HG03064 (cell line): ENCODE measurements at regions not wholly inside any gene's neighbourhood (a gene's known extent, or its start where the extent isn't known, plus 50 kb on each side); places are given as distances from the start of the nearest gene placed in this dataset.

Experiments
- ATAC-seq: cut with Tn5 transposase; IDR thresholded peaks from one replicate; pipeline ENCODE4 v1.9.1; 2021; ENCODE audit warnings: low read depth; ENCODE audit not compliant: unreplicated experiment

DNA sequence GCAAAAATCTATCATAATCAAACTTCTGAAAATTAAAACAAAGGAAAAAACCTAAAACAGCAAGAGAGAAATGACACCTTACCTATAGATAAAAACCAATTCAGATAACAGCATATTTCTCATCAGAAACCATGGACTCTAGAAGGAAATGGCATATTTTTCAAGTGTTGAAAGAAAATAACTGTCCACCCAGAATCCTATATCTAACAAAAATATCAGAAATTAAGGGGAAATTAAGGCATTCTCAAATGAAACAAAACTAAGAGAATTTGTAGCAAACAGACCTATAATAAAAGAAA lies 257.2 kb downstream of the ANAPC1 start:
- no peak for ATAC-seq

DNA sequence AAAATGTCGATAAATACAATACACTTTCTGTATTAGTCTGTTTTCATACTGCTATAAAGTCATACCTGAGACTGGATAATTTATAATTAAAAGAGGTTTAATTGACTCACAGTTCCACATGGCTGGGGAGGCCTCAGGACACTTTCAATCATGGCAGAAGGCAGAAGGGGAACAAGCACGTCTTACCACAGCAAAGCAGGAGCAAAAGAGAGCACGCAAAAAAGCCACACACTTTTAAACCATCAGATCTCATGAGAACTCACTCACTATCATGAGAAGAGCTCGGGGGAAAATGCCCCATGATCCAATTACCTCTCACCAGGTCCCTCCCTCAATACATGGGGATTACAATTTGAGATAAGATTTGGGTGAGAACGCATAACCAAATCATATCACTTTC lies 256.7 kb downstream of the ANAPC1 start:
- ATAC-seq, result no peak

DNA sequence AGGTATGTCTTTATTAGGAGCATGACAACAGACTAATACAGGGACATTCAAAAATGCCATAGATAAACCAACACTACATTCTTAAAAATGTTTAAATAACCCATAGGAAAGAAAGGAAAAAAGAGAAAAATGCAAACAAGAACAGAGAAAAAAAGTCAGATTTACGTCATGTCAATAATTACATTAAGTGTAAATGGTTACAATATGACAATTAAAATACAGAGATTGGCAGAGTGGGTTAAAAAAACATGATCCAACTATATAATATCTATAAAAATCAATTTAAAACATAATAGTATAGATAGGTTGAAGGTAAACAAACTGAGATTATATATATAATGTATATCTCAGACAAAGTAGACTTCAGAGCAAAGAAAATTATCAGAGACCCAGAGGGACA lies 255.8 kb downstream of the ANAPC1 start:
- ATAC-seq, result no peak

DNA sequence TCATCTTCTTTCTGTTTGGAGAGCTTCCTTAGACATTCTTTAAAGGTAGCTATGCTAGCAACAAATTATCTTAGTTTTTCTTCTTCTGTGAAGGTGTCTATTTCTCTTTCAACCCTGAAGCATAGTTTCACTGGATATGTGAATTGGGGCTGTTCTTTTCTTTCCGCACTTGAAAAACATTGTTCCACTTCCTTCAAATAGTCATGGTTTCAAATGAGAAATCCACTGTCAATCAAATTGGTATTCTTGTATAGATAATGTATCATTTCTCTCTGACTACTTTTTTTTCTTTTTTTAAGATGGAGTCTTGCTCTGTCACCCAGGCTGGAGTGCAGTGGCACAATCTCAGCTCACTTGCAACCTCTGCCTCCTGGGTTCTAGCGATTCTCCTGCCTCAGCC lies 254.0 kb downstream of the ANAPC1 start:
- no peak for ATAC-seq

DNA sequence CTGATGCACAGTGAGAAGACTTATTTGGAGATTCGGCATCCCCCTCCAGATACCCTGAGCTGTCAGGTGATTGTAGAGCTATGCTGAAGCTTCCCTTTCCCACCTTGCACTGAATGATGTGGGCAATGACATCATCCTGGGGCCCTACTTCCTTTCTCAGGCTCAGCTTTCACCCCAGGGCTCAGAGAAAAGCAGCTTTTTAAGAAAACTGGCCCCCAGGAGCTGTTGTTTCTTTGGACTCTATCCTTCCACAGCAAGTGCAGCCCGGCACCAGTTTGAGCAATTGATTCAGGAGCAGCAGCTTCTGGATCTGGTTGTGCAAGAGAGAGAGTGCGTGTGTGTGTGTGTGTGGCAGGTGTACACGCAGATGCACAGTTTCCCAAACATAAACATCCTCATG lies 251.3 kb downstream of the ANAPC1 start:
- ATAC-seq, result no peak

DNA sequence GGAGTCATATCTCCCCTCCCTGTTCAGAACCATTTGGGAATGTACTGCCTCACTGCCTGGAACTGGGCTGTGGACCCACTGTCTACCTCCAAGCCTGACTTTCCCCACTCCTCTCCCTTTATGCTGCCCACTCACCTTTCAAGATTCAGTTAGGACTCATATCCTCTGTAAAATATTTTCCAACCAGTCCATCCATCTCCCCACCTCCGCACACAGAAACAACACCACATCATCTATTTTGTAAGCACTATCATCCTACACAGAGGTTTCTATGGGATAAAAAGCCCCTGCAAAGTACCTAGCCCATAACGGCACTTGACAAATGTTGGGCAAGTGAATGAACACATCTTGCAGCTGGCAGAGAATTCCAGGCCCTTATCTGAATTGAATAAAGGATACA lies 250.8 kb downstream of the ANAPC1 start:
- ATAC-seq, result no peak

DNA sequence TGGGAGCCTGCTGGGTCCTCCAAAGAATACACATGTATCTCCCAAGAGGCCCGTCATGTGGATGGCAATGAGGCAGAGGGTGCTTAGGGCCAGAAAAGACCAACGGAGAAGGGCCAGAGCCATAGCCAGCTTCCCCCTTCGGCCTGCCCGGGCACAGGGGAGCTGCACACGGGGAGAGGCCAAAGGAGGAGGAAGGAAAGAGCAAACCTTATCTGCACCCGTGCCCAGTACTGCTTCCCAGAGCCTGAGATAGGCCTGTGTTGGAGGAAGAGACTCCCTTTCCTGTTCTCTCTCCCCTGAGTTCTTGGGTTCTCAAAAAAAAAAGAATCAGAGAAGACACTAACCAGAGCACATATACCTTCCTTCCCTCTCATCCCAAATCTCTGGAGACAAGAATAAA lies 250.3 kb downstream of the ANAPC1 start:
- no peak for ATAC-seq

DNA sequence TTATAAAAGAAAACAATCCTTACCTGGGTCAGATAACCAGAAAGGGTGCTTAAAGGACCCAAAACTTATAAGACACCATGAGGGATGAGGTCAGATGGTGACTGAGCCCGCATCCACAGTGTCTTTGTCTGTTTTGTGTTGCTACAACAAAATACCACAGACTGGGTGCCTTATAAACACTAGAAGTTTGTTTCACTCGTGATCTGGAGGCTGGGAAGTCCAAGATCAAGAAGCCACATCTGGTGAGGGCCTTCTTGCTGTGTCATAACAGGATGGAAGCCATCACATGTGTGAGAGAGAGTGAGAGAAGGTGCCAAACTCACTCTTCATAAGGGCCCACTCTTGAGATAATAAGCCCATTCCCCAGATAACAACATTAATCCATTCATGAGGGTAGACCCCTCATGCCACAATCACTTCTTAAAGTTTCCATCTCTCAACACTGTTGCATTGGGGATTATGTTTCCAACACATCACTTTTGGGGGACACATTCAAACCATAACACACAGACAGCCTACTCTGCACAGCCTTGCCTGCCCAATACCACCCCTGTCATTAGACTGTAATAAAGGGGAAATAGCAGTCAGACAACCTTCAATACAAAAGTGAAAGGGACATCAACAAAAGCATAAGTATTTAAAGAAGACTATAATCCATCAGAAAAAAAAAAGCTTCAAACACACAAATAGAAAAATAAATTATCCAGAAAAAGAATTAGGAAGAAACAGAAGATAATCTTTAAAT lies 249.8 kb downstream of the ANAPC1 start:
- ATAC-seq, result no peak

DNA sequence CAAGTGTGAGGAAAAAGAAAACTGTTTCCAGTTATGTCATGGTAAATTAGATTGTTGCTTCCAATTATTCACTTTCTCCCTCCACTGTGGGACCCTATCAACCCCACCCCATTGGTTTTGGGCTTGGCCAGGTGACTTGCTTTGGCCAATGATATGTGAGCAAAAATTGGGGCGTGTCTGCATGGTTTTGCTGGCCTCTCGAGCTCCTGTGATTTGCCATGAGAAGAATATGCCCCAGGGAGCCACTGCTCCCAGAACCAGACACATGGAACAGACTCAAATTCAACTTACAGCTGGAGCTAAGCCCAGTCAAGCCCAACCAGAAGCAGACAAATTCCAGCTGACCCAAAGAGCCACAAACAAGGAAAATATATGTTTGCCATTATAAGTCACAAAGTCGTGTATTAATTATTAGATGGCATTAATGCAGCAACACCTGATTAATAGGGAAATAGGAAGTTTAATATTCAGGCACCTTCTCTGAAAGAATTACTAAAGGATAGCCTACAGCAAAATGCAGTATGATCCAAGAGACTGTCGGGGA lies 248.9 kb downstream of the ANAPC1 start:
- no peak for ATAC-seq

DNA sequence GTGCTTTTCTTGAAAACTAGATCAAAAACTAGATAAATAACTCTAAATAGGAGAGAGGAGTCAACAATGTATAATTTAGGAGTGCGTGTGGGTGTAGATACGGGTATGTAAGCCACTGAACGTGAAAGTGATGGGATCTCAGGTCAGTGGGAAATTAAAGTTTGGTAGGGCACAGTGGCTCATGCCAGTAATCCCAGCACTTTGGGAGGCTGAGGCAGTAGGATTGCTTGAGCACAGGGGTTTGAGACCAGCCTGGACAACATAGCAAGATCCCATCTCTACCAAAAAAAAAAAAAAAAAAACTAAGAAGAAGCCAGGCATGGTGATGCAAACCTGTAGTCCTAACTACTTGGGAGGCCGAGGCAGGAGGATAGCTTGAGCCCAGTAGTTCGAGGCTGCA lies 247.1 kb downstream of the ANAPC1 start:
- ATAC-seq, result no peak

DNA sequence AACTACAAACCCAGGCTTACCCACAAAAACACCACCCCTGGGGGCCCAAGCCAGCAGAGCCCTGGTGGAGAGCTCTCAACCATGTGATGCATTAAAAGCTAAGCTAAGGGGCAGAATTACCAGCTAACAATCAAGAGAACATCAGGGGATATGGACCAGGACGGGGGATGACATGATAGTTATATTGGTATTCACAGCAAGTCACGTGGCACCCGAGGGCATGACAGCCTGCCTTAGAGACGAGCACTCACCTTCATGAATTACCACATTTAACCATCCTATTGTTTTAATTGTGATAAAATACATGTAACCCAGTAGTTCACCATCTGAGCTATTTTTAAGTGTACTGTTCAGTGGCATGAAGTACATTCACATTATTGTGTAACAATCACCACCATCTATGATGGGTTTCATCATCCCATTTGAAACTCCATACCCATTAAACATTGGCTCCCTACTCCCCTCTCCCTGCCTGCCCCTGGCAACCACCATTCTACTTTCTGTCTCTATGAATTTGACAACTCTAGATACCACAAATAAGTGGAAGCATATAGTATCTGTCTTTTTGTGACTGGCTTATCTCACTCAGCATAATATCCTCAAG lies 245.6 kb downstream of the ANAPC1 start:
- ATAC-seq, result no peak

DNA sequence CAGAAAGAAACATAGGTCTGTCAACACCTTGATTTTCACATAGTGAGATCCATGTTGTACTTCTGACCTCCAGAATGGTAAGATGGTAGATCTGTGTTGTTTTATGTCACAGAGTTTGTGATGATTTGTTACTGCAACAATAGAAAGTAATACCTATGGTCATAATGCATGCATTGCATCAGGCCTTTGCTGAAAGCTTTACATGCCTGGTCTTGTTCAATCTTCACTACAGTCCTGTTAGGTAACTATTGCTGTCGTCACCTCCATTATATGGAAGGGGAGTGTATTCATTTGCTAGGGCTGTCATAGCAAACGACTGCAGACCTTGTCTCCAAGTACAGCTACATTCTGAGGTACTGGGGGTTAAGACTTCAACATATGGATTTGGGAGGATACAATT lies 243.5 kb downstream of the ANAPC1 start:
- no peak for ATAC-seq

DNA sequence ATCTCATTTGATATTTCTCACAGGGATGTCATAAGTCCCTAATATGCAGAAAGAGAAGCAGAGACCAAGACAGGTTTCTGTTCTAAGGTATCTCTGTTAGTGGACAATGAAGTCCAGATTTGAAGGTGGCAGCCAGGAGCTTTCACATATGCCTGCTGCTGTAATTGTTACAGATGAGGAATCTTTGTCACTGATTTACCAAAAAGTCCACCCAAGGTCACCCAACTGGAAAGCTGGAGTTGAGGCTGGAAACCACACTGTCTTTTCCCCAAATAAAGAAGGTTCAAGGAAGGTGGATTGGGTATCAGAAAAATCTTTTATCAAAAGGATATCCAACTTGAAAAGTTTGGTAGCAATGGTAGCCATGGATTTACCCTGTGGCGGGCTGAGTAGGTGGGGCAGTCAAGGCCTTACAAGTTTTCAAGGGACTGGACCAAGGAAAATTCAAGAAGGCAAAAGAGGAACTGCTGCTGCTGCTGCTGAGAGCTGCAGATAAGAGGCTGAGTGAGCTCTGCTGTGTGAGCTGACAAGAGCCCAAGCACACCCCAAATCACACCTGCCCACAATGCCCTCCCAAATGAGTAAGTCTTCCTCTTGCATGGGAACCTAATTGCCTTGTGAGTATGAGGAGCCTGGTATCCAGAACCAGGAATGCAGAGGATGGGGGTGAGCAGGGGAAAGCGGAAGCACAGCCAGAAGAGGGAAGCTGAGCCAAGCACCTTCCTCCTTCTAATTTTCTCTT lies 241.2 kb downstream of the ANAPC1 start:
- ATAC-seq, result no peak

DNA sequence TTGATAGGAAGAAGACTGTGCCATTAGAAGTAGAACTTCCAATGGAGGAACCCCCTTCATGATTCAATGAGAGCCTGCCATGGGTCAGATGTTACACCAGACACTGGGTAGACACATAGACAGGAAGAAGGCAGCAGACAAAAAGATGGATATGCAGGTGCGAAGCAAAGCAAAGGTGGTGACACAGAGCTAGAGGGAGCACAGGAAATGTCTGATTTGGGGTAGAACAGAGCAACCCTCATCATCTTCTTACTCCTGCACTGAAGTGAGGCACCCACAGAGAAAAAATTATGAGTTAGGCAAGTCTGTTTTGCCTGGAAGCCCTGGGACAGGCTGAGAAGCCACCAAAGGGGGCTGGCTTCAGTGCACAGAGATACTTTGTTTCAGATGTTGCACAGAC lies 240.2 kb downstream of the ANAPC1 start:
- ATAC-seq, result no peak

DNA sequence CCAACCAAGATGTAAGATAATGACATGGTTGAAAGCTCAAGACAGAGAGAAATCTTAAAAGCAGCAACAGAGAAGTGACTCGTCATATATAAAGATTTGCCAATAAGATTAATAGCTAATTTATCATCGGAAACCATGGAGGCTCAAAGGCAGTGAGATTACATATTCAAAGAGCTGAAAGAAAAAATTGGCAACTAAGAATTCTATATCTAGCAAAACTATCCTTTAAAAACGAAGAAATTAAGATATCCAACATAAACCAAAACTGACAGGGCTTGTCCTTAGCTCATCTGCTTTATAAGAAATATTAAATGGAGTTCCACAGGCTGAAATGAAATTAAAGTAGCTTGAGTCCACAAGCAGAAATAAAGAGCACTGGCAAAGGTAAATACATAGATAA lies 236.6 kb downstream of the ANAPC1 start:
- ATAC-seq, result no peak

DNA sequence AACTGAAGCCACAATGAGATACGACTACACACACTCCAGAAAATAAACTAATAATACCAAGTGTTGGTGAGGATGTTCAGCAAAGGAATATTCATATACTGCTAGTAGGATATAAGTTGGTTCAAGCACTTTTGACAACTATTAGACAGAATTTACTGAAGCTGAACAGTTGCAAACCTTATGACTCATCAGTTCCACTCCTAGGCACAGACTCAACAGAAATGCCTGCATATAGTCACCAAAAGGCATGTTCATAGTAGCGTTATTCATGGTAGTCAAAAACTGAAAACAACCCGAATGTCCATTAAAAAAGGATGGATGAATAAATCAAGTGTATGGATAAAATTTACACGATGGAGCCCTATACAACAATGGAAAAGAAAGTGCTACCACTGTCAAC lies 232.0 kb downstream of the ANAPC1 start:
- ATAC-seq, result no peak

DNA sequence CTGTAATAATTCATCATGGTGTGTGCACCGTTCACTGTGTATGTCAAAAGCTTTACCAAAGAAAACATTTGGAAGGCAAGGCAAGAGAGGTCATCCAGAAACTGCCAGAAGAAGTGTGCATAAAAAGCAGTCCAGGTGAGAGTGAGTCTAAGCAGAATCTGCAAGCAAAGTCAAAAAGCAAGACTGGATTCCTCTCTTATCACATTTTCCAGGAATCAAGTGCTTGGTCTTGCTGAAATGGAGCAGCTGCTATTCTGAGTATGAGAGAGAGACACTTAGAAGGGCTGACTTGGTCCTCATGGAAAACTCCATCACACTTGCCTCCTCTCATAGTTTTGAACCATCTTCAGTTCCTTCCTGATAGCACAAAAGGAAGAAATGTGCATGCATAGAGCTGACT lies 231.3 kb downstream of the ANAPC1 start:
- no peak for ATAC-seq

DNA sequence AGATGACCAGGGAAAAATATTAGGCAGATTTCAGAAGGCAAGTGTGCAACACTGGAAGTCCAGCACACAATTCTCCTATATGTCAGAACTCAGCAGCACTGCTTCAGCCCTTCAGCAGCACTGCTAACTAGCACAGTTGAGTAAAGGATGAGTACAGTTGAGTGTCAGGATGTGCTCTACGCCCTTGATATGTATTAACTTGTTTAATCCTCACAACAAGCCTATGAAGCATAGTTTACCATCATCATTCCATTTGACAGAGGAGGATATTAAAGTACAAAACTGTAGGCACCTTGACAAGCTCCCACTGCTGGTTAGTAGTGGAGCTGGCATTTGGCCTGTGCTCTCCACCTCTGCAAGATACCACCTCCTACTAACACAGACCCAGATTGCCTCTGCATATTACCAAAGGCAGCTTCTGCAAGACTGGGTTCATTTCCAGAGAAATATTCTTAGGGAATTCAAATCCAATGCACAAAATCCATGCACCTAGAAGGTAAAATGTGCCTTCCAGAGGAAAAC lies 230.8 kb downstream of the ANAPC1 start:
- ATAC-seq, result no peak

DNA sequence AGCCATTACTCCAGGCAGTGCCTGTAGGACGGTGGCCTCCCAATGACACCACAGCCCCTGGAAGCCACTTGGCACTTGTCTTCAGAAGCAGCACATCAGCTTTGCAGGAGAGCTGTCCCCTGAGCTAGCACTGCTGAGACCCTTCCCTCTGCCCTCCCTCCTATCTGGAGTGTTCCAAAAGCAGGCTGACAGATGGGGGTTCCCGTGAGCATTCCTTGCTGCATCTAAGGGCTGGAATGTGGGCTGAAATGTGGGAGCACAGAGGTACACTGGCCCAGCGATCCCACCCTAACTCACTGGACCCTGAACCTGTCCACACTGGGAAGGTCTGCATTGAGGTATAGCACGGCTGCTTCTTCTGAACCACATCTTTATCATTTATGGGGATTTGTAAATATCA lies 230.1 kb downstream of the ANAPC1 start:
- no peak for ATAC-seq

DNA sequence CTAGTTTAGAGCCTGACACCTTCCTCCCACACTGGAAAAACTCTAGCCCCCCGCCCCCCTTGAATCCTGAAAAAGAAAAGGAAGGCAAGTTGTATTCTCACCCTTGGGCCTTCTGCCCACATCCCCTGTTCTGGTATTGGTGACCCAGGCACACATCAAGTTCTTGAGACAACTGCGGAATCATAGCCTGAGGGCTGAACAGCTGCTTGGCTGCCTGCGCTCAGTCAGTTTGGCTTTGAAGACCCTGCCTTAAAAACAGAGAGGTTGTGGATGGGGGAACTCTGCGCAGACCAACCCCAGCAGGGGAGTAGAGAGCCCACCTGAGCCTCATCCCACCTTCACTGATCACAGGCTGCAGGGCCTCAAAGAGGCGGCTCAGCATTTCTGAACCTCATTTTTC lies 229.2 kb downstream of the ANAPC1 start:
- no peak for ATAC-seq

DNA sequence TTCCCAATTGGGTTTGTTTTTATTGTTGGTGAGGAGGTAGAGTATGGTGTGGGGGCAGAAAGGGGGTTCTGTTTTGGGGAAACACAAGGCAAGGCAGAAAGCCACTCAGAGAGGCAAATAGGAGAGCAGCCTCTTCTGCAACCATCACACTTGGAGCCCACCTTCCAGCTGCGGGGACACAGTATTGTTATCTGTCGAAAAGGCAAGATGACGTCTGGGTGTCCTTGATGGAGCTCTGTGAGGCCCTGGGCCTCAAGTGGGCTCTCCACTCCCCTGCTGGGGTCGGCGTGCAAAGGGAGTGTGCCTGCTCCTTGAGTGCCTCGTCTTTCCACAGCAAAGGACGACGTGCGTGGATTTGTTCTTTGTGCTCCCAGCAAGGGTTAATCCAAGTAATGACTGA lies 227.6 kb downstream of the ANAPC1 start:
- ATAC-seq, result no peak

DNA sequence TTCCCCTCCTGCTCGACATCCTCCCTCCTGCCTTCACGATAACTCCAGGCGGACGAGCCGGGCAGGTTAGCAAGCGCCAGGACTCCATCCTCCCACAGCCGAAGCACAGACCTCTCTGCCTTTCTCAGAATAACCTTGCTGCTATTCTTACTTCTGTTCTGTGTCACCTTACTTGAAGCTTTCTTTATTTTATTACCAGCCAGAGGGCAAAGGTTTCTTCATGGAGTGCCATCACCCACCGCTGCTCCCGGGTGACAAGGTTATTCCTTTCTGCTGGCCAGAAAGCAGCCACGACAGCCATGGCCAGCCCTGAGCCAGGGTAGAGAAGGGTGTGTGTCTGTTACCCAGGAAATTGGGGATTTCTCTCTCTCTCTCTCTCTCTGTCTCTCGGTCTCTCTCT lies 227.1 kb downstream of the ANAPC1 start:
- ATAC-seq, result no peak
